AG09319 (cell line): ENCODE measurements at regions not wholly inside any gene's neighbourhood (a gene's known extent, or its start where the extent isn't known, plus 50 kb on each side); places are given as distances from the start of the nearest gene placed in this dataset.
A peak's percentile ranks its signal among the peaks of the same experiment; 100 is the strongest.

Experiments
- DNase-seq: peaks from one replicate; pipeline ENCODE4 v3.0.0-alpha.2; 2010; ENCODE audit warnings: low read depth; ENCODE audit errors: extremely low read depth
- CTCF ChIP-seq: IDR thresholded peaks from 2 replicates; pipeline ENCODE4 v1.5.1; 2011; ENCODE audit warnings: low read depth, mild to moderate bottlenecking, inconsistent platforms, low read length, moderate library complexity

DNA sequence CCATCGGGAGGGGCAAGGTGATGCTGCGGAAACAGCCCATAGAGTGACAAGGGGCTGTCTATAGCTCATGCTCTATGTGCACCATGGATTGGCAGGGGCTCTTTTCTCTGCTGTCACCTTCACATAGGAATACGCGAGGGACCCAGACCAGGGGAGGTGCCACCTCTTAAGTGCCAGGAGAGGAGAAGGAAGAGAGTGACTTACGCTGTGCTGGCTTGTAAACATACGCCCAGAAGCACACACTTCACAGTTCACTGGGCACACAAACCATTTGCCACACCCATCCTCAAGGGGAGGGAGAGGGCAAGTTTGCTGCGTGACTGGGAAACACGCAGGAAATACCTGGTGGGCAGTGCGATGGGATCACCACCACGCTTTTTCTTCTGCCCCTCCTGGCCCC, 65.1 kb upstream of the GPR45 start:
- TF ChIP-seq CTCF = no peak

GRCh38 chr2:105177008-105177407, 64.5 kb upstream of the GPR45 start:
- no peak for DNase-seq
- no peak for TF ChIP-seq CTCF

More for the DNA sequence above, 65.1 kb upstream of the GPR45 start:
- DNase-seq = no peak

DNA sequence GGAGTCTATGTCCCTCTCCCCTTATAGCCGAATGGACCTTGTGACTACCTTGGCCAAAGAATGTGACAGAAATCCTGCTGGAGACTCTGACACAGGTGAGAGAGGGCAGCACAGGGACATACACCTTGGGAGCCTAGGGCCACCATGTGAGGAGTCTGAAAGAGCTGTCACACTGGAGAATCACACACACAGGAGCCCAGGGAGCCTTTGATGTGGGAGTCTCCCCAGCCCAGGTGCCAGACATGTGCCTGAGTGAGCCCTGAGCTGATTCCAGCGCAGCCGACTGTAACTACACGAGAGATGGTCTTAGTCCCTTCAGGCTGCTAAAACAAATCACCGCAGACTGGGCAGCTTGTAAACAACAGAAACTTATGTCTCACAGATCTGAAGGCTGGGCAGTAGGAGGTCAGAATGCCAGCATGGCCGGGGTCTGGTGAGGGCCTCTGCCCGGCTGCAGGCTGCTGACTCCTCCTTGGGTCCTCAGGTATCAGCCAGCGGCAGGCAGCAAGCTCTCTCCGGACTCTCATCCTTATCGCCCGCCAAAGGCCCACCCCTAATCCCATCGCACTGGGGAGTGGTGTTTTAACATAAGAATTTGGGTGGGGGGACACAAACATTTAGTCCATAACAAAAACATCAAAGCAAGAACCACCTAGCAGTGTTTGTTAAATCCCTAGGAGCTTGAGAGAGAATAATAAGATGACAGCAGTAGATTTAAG, 63.8 kb upstream of the GPR45 start:
- DNase-seq = no peak
- TF ChIP-seq CTCF = no peak

DNA sequence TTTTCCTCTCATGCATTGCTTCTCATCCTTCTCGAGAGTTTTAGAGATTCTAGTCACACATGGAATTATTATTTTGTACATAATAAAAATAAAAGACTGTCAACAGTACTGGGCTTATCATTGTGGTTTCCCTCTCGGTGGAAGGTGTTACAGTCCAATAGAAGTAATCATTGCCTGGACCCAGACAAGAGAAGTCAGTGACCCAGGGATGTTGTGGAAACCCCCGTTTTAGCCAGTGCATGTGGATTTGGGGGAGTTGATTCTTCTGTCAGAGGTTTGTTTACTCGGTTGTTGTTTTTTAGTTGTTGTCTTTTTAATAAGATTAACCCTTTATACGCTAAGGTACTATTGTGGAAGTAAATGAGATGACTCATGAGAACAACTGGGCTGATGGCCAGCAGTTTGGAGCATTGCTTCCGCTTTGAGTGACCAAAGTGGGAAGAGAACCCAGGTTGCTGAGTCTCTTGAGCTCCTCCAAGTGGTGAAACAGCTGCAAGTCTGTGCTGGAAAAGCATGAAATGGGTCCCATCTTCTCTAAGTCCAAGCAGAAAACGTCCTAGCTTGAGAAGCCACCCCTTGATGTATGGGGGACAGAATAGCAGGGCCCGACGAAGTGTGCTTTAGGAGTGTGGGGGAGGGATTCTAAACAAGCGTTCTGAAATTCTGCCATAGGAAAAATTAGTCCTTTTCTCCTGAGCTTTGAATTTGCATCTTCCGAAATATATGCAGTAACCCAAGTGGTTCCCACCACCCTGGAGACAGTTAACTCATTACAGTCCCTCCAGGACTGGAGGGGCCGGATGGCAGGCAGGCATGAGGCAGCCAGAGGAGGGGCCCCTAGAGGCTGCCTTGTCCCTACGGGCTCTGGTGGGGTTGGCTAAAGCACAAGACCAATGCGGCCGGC, 61.8 kb upstream of the GPR45 start:
- TF ChIP-seq CTCF = peak; percentile 44
- peak; percentile 29 for DNase-seq

GRCh38 chr2:105180491-105180972, 61.0 kb upstream of the GPR45 start:
- no peak for DNase-seq

DNA sequence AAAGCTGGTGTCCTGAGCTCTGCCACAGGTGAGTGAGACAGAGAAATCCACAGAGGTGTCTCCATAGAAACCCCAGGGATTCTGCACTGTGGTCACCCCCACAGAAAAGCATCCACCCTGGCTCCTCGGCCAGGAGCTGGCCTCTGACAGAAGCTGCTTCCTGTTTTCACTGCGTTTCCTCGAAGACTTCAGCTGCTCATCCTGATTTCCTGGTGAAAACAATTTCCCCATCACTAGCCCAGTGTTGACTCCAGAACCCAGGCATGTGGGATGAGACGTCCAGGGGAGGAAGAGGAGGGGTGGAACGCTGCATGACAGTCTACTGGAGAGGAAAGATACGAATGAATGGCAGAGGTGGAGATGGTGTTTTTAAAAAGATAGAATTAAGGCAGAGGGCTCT, 60.3 kb upstream of the GPR45 start:
- DNase-seq = no peak
- no peak for TF ChIP-seq CTCF

More at GRCh38 chr2:105180491-105180972, 61.0 kb upstream of the GPR45 start:
- no peak for TF ChIP-seq CTCF
